Right cardiac atrium (tissue), 5 donors: ENCODE measurements at regions not wholly inside any gene's neighbourhood (a gene's known extent, or its start where the extent isn't known, plus 50 kb on each side); places are given as distances from the start of the nearest gene placed in this dataset.

Experiments used
- ATAC-seq, 2 donors: fragments of 200-7000 bp; cut with Tn5 transposase; one replicate each; pipeline versions ENCODE4 v1.8.0 to v1.9.1; 2020; ENCODE audit warnings: moderate library complexity in 2 of 2, mild to moderate bottlenecking in 1 of 2
- DNase-seq, 3 donors: peaks; one replicate each; pipeline ENCODE4 v3.0.0-alpha.2; 2020
- H3K27ac ChIP-seq: one replicate; pipeline ENCODE4 v1.5.1; 2013; ENCODE audit warnings: mild to moderate bottlenecking, low read length, control low read depth, moderate library complexity
- H3K27me3 ChIP-seq: one replicate; pipeline ENCODE4 v1.6.1; 2013; ENCODE audit not compliant: control insufficient read depth, insufficient read depth
- H3K4me1 ChIP-seq: one replicate; pipeline ENCODE4 v1.6.1; 2013; ENCODE audit warnings: low read length; ENCODE audit not compliant: control insufficient read depth, insufficient read depth
- H3K4me3 ChIP-seq: one replicate; pipeline ENCODE4 v1.5.1; 2013; ENCODE audit warnings: low read length, control low read depth
- H3K9me3 ChIP-seq: one replicate; pipeline ENCODE4 v1.6.1; 2013; ENCODE audit warnings: low read length; ENCODE audit not compliant: control insufficient read depth
- WGBS: extraction: QIAGEN DNeasy Blood & Tissue Kit; methylation state at CpG from one replicate; pipeline ENCODE4 v1.1.7; 2013; 5-methylcytosine and 5-hydroxymethylcytosine counted together
- intact Hi-C, 4 donors: fragments of 100-400 bp; cut with DNase I; formaldehyde crosslinking; loops; one replicate each; pipeline versions ENCODE4 v1.11.0 to v1.14.0; 2022 to 2023
- donor health status: healthy with polysubstance abuse.
- donor health status: DM: no; HTN: yes; CAD: no.
- donor health status: DM: no; HTN: no; CAD: no.
- donor health status: DM: no; HTN: yes; CAD: no; lungs with severe emphysema.
- donor health status: DM: yes; HTN: yes; CAD: no.

DNA sequence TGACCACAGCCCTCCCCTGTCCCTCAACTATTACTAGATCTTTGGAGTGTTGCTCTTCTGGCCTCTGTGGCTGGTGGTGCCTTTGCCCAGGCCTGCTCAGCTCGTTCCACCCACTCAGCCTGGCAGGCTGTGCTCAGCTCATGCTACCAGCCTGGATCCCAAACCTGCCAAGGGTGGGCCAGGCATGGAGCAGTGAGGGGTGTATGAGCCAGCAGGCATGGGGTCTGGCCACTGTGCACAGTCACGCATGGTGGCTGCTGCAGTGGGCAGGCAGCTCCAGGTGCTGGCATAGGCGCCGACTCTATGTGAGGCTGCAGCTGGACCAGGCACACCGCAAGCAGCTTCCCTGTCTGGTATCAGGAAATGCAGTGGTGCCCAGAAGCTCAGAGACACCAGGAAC, 449.9 kb downstream of the MATN1 start:
- Histone ChIP-seq H3K27ac (no peak overlapping the region), H3K27me3 (no peaks in the 10 kb centered on the region), H3K9me3 (no peaks in the 10 kb centered on the region), H3K4me3 (no peak overlapping the region), H3K4me1 (no peaks in the 10 kb centered on the region)
- DNase-seq (no peak), ATAC-seq (no peak)
- intact Hi-C loops: no loop called here
- 91% methylated on average over 5 of the region's 5 CpGs for WGBS

GRCh38 chr1:30273021-30273325, 450.4 kb downstream of the MATN1 start:
- no peaks in the 10 kb centered on the region for H3K4me1 ChIP-seq
- H3K27me3 ChIP-seq: no peaks in the 10 kb centered on the region
- H3K4me3 ChIP-seq: no peak overlapping the region
- 82% methylated on average over 1 of the region's 1 CpG for WGBS
- no peak overlapping the region for H3K27ac ChIP-seq
- ATAC-seq: no peak
- no peaks in the 10 kb centered on the region for H3K9me3 ChIP-seq
- DNase-seq: no peak
- intact Hi-C loops: no loop called here

- H3K4me1 ChIP-seq: no peaks in the 10 kb centered on the region
- H3K4me3 ChIP-seq: no peak overlapping the region
- no peaks in the 10 kb centered on the region for H3K9me3 ChIP-seq
- H3K27me3 ChIP-seq: no peaks in the 10 kb centered on the region
- no peak for ATAC-seq
- no peak overlapping the region for H3K27ac ChIP-seq
- intact Hi-C loops: no loop called here
- 61% methylated on average over 6 of the region's 6 CpGs for WGBS
- DNase-seq: no peak
Observed at GRCh38 chr1:30272277-30273020, 450.9 kb downstream of the MATN1 start.

- WGBS: 67% methylated on average over 10 of the region's 10 CpGs
- no peak for ATAC-seq
- no peak for DNase-seq
- Histone ChIP-seq H3K9me3 (no peaks in the 10 kb centered on the region), H3K4me1 (no peaks in the 10 kb centered on the region), H3K27ac (no peak overlapping the region), H3K4me3 (no peak overlapping the region), H3K27me3 (no peaks in the 10 kb centered on the region)
- intact Hi-C loops: no loop called here
Observed at GRCh38 chr1:30271401-30272276, 451.7 kb downstream of the MATN1 start.

DNA sequence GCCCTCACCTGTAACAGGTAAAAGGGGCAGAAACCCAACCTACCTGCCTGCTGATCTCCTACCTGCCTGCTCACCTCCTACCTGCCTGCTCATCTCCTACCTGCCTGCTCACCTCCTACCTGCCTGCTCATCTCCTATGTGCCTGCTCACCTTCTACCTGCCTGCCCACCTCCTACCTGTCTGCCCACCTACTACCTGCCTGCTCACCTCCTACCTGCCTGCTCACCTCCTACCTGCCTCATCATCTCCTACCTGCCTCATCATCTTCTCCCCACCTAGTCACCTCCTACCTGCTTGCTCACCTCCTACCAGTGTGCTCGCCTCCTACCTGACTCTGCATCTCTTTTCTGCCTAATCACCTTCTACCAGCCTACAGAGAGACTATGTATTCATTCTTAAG, 452.9 kb downstream of the MATN1 start:
- Histone ChIP-seq H3K27ac (no peak overlapping the region), H3K27me3 (no peaks in the 10 kb centered on the region), H3K4me3 (no peak overlapping the region), H3K9me3 (no peaks in the 10 kb centered on the region), H3K4me1 (no peaks in the 10 kb centered on the region)
- intact Hi-C loops: no loop called here
- ATAC-seq: no peak
- WGBS: 86% methylated on average over 1 of the region's 1 CpG
- DNase-seq: no peak

DNA sequence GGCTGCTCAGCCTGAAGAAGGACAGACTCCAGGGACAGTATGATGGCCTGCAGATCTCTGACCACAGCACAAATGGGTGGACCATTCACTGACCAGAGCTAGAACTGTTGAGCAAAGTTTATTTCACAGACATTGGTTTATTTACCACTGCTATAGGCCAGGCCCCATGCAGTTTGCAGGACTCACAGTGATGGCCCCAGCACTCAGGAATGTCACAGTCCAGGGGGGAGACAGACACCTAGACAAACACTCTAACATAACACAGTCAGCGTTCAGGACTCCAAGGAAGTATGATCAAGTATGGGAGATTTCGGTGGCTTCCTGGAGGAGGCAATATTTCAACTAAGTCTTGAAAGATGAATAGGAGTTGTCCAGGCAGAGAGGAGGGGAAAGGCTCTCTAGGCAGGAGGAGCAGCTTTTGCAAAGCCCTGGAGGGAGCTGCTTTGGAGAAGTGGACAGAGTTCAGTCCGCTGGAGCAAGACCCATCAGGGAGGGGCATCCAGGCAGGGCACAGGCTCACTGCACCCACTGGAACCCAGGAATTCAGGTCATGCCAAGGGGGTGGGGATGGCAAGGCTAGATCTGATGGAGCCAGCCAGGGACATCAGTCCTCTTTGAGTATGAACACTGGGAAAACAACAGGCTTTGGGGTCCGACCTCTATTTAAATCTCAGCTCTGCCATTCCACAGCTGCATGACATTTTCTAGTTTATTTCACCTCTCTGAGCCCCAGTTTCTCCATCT, 454.3 kb downstream of the MATN1 start:
- H3K4me1 ChIP-seq: no peaks in the 10 kb centered on the region
- 75% methylated on average over 4 of the region's 4 CpGs for WGBS
- no peak overlapping the region for H3K4me3 ChIP-seq
- H3K9me3 ChIP-seq: no peaks in the 10 kb centered on the region
- no peaks in the 10 kb centered on the region for H3K27me3 ChIP-seq
- ATAC-seq: no peak
- DNase-seq: no peak
- H3K27ac ChIP-seq: no peak overlapping the region
- intact Hi-C loops: no loop called here

DNA sequence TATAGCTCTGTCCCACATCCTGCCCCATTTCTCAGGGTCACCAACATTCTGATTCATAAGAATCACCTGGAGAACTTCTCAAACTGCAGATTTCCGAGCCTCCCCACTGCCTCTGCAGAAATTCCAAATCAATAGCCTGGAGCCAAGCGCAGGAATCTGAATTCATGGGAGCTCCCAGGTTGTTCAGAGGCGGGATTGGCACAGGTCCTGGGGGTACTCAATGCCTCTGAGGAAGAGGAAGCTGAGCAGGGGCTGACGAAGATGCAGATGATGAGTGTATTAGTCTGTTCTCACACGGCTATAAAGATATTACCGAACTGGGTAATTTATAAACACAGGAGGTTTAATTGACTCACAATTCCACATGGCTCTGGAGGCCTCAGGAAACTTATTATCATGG, 455.5 kb downstream of the MATN1 start:
- H3K27ac ChIP-seq: no peak overlapping the region
- no peaks in the 10 kb centered on the region for H3K27me3 ChIP-seq
- no peaks in the 10 kb centered on the region for H3K9me3 ChIP-seq
- no peak overlapping the region for H3K4me3 ChIP-seq
- intact Hi-C loops: no loop called here
- ATAC-seq (no peak), DNase-seq (no peak)
- no peaks in the 10 kb centered on the region for H3K4me1 ChIP-seq
- 85% methylated on average over 6 of the region's 6 CpGs for WGBS

DNA sequence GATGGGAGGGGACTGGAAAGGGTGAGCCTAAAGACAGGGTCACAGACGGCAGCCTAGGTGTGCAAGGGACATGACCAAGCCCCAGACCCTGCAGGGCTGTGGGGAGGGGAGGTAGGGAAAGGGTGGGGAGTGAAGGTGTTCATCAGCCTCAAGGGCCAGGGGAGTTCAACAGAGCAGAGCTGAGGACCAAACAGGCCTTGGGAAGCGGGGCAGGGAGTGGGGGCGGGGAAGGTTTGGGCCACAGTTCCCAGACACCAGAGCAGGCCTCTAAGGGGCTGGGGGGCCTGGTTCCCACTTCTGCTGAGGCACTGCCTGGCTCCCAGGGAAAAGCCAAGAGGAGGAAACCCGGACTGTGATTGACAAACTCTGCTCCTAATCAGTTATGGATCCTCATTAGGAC, 456.3 kb downstream of the MATN1 start:
- no peak overlapping the region for H3K27ac ChIP-seq
- no peak for DNase-seq
- H3K9me3 ChIP-seq: no peaks in the 10 kb centered on the region
- intact Hi-C loops: no loop called here
- no peaks in the 10 kb centered on the region for H3K4me1 ChIP-seq
- no peaks in the 10 kb centered on the region for H3K27me3 ChIP-seq
- 80% methylated on average over 4 of the region's 4 CpGs for WGBS
- ATAC-seq: no peak
- H3K4me3 ChIP-seq: no peak overlapping the region

GRCh38 chr1:30265127-30266070, 458.0 kb downstream of the MATN1 start:
- intact Hi-C loops: no loop called here

DNA sequence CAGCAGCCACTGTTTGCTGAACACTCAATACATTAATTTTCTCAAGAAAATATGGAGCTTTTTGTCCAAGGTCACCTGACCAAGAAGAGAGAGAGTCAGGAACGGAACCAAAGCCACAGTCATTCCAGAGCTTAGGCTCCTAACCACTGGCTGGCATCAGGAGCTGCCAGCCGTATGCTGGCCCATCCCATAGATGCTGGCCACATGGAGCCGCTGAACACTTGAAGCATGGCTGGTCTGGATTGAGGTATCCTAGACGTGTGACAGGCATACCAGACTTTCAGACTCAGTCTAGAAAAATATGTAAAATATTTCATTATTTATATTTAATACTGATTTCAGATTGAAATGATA, 458.7 kb downstream of the MATN1 start:
- no peaks in the 10 kb centered on the region for H3K9me3 ChIP-seq
- no peak overlapping the region for H3K4me3 ChIP-seq
- DNase-seq: no peak
- no peaks in the 10 kb centered on the region for H3K4me1 ChIP-seq
- no peaks in the 10 kb centered on the region for H3K27me3 ChIP-seq
- WGBS: 61% methylated on average over 4 of the region's 4 CpGs
- intact Hi-C loops: no loop called here
- no peak overlapping the region for H3K27ac ChIP-seq
- no peak for ATAC-seq

More at GRCh38 chr1:30265127-30266070, 458.0 kb downstream of the MATN1 start:
- no peak for DNase-seq
- 82% methylated on average over 15 of the region's 15 CpGs for WGBS
- Histone ChIP-seq H3K4me1 (no peaks in the 10 kb centered on the region), H3K4me3 (no peak overlapping the region), H3K9me3 (no peaks in the 10 kb centered on the region), H3K27ac (no peak overlapping the region), H3K27me3 (no peaks in the 10 kb centered on the region)
- no peak for ATAC-seq
